A549 (cell line): ENCODE measurements at regions not wholly inside any gene's neighbourhood (a gene's known extent, or its start where the extent isn't known, plus 50 kb on each side); places are given as distances from the start of the nearest gene placed in this dataset.

Experiments
- ATAC-seq, 2 experiments: fragments of 200-7000 bp in 1 of 2; fragments of >200 bp in 1 of 2; cut with Nextera tagmentation in 1 of 2; cut with Tn5 transposase in 1 of 2; 3 replicates each; pipeline versions ENCODE4 v1.8.0 to v1.9.1; 2018 to 2020; ENCODE audit warnings: mild to moderate bottlenecking in 1 of 2, moderate library complexity in 1 of 2
- CTCF ChIA-PET: fragments of 300-600 bp; sonication (Branson Sonifier 250); formaldehyde crosslinking; extraction: SDS; loops from one replicate; lab custom pipeline; 2021; ENCODE audit warnings: antibody characterized with exemption, inconsistent platforms; lab: Yijun Ruan, JAX
- POLR2A ChIA-PET: fragments of 350-600 bp; formaldehyde crosslinking; extraction: SDS; loops from one replicate; lab custom pipeline; 2021; ENCODE audit warnings: antibody characterized with exemption, inconsistent platforms; lab: Yijun Ruan, JAX
- DNase-seq, 2 experiments: peaks; one replicate each; pipeline versions ENCODE4 v3.0.0 to v3.0.0-alpha.2; 2011 to 2016; ENCODE audit warnings: low read depth in 1 of 2, low spot score in 1 of 2
- FAIRE-seq: peaks from 2 replicates; lab custom pipeline; 2011; peaks lifted over from hg19 to GRCh38; lab: Jason Lieb, UNC
- H3K27ac ChIP-seq, 2 experiments: fragments of >200 bp; sonication (Bioruptor Twin); formaldehyde crosslinking; 3 replicates each; pipeline ENCODE4 v1.5.1; 2016 to 2017
- H3K4me1 ChIP-seq: fragments of >200 bp; sonication (Bioruptor Twin); formaldehyde crosslinking; 3 replicates; pipeline ENCODE4 v1.6.1; 2016
- H3K4me2 ChIP-seq: fragments of >200 bp; sonication (Bioruptor Twin); formaldehyde crosslinking; 3 replicates; pipeline ENCODE4 v1.6.1; 2016
- H3K4me3 ChIP-seq: fragments of >200 bp; sonication (Bioruptor Twin); formaldehyde crosslinking; 3 replicates; pipeline ENCODE4 v1.5.1; 2016
- H3K9me3 ChIP-seq: fragments of >200 bp; sonication (Bioruptor Twin); formaldehyde crosslinking; 3 replicates; pipeline ENCODE4 v1.6.1; 2016
- CHD4 ChIP-seq: fragments of 200-600 bp; sonication (generic); IDR thresholded peaks from 2 replicates; pipeline ENCODE4 v1.6.1; 2016; ENCODE audit warnings: antibody characterized with exemption, mild to moderate bottlenecking, borderline replicate concordance
- EHMT2 ChIP-seq: fragments of 200-600 bp; sonication (generic); IDR thresholded peaks from 2 replicates; pipeline ENCODE4 v1.6.1; 2016; ENCODE audit warnings: antibody characterized with exemption, low read depth, mild to moderate bottlenecking, moderate library complexity
- ELK1 ChIP-seq: fragments of 150-350 bp; IDR thresholded peaks from 2 replicates; pipeline ENCODE4 v1.6.1; 2014; ENCODE audit warnings: low read depth, mild to moderate bottlenecking, low read length
- EP300 ChIP-seq, 2 experiments: fragments of >200 bp; sonication (Bioruptor Twin); formaldehyde crosslinking; IDR thresholded peaks; 2 replicates in 1 of 2; 3 replicates in 1 of 2; pipeline ENCODE4 v1.6.1; 2016 to 2017
- ESRRA ChIP-seq: fragments of 150-350 bp; IDR thresholded peaks from 2 replicates; pipeline ENCODE4 v1.6.1; 2014; ENCODE audit warnings: mild to moderate bottlenecking, low read length, borderline replicate concordance
- FOXS1 ChIP-seq: fragments of 250-450 bp; sonication (Bioruptor Pico); IDR thresholded peaks from 2 replicates; pipeline ENCODE4 v1.5.0; 2020; ENCODE audit warnings: mild to moderate bottlenecking, moderate library complexity
- HDAC2 ChIP-seq: fragments of 200-600 bp; sonication (generic); IDR thresholded peaks from 2 replicates; pipeline ENCODE4 v1.6.1; 2016
- HEYL ChIP-seq: fragments of 250-450 bp; sonication (Bioruptor Pico); IDR thresholded peaks from 2 replicates; pipeline ENCODE4 v1.8.0; 2021; ENCODE audit warnings: mild to moderate bottlenecking, moderate library complexity
- HOXA7 ChIP-seq: fragments of 250-450 bp; sonication (Bioruptor Pico); IDR thresholded peaks from 2 replicates; pipeline ENCODE4 v1.5.0; 2020; ENCODE audit warnings: mild to moderate bottlenecking, moderate library complexity
- HOXB5 ChIP-seq: fragments of 250-450 bp; sonication (Bioruptor Pico); IDR thresholded peaks from 2 replicates; pipeline ENCODE4 v1.5.0; 2020; ENCODE audit warnings: mild to moderate bottlenecking, moderate library complexity
- KDM1A ChIP-seq: fragments of 200-600 bp; sonication (generic); IDR thresholded peaks from 2 replicates; pipeline ENCODE4 v1.6.1; 2016; ENCODE audit warnings: low read depth, mild to moderate bottlenecking
- MAFK ChIP-seq: fragments of 450-650 bp; IDR thresholded peaks from 2 replicates; pipeline ENCODE4 v1.6.1; 2014; ENCODE audit not compliant: partially characterized antibody
- NPAS2 ChIP-seq: fragments of 250-450 bp; sonication (Bioruptor Pico); IDR thresholded peaks from 2 replicates; pipeline ENCODE4 v1.8.0; 2022; ENCODE audit warnings: mild to moderate bottlenecking, moderate library complexity, borderline replicate concordance
- NR3C1 ChIP-seq: fragments of >200 bp; sonication (Bioruptor Twin); formaldehyde crosslinking; IDR thresholded peaks from 3 replicates; pipeline ENCODE4 v1.6.1; 2017
- PBX3 ChIP-seq: IDR thresholded peaks from 2 replicates; pipeline ENCODE4 v1.6.1; 2012
- RARB ChIP-seq: fragments of 250-450 bp; sonication (Bioruptor Pico); IDR thresholded peaks from 2 replicates; pipeline ENCODE4 v1.8.0; 2021; ENCODE audit warnings: mild to moderate bottlenecking, moderate library complexity
- REST ChIP-seq: fragments of 200-600 bp; sonication (generic); IDR thresholded peaks from 2 replicates; pipeline ENCODE4 v1.6.1; 2016; ENCODE audit warnings: antibody characterized with exemption, mild to moderate bottlenecking, moderate library complexity
- TFCP2L1 ChIP-seq: fragments of 250-450 bp; sonication (Bioruptor Pico); IDR thresholded peaks from 2 replicates; pipeline ENCODE4 v1.5.0; 2021; ENCODE audit warnings: mild to moderate bottlenecking
- ZNF302 ChIP-seq: fragments of 250-450 bp; sonication (Bioruptor Pico); IDR thresholded peaks from 2 replicates; pipeline ENCODE4 v1.9.0; 2021; ENCODE audit warnings: inconsistent platforms, mild to moderate bottlenecking, moderate library complexity
- WGBS: methylation state at CpG from one replicate; pipeline ENCODE4 v1.1.6; 2017; ENCODE audit errors: missing lambda C conversion rate; 5-methylcytosine and 5-hydroxymethylcytosine counted together

- FAIRE-seq, result no peak
- ChIA-PET POLR2A (no interaction called here), CTCF (no interaction called here)
- Histone ChIP-seq H3K4me2 (no peak overlapping the region), H3K27ac (no peak overlapping the region), H3K4me3 (no peak overlapping the region), H3K9me3 (no peaks in the 10 kb centered on the region), H3K4me1 (no peaks in the 10 kb centered on the region)
- TF ChIP-seq KDM1A (no peak), FOXS1 (CRISPR knock-in tag) (no peak), NPAS2 (CRISPR knock-in tag) (no peak), CHD4 (no peak)
- no peak for ATAC-seq
- 7% methylated on average over 3 of the region's 3 CpGs for WGBS
- DNase-seq, result no peak
Observed at GRCh38 chr18:33987206-33987605, 237.5 kb downstream of the NOL4 start.

GRCh38 chr18:33983126-33983525, 241.6 kb downstream of the NOL4 start:
- H3K4me2 ChIP-seq, result no peak overlapping the region
- POLR2A ChIA-PET, result no interaction called here
- H3K4me1 ChIP-seq, result no peaks in the 10 kb centered on the region
- FAIRE-seq, result no peak
- 22% methylated on average over 2 of the region's 2 CpGs for WGBS
- no peak for ATAC-seq
- no peak for TF ChIP-seq NPAS2 (CRISPR knock-in tag)
- no peak for TF ChIP-seq ESRRA
- TF ChIP-seq NR3C1, result no peak
- TF ChIP-seq PBX3, result no peak
- no peak for TF ChIP-seq EHMT2
- TF ChIP-seq HEYL (CRISPR knock-in tag), result no peak
- TF ChIP-seq HDAC2, result no peak
- no peak for TF ChIP-seq HOXB5 (CRISPR knock-in tag)
- TF ChIP-seq TFCP2L1 (CRISPR knock-in tag), result no peak
- TF ChIP-seq, all 56 proteins: peak for 0
- DNase-seq, result no peak
- CTCF ChIA-PET, result no interaction called here
- H3K27ac ChIP-seq, result no peak overlapping the region
- no peaks in the 10 kb centered on the region for H3K9me3 ChIP-seq
- no peak overlapping the region for H3K4me3 ChIP-seq

GRCh38 chr18:33960417-33960816, 264.3 kb downstream of the NOL4 start:
- H3K4me2 ChIP-seq, result no peak overlapping the region
- no peaks in the 10 kb centered on the region for H3K4me1 ChIP-seq
- POLR2A ChIA-PET, result no interaction called here
- H3K27ac ChIP-seq, result no peak overlapping the region
- H3K9me3 ChIP-seq, result no peaks in the 10 kb centered on the region
- ATAC-seq (no peak), FAIRE-seq (no peak), DNase-seq (no peak)
- no peak overlapping the region for H3K4me3 ChIP-seq
- no peak for TF ChIP-seq ELK1
- CTCF ChIA-PET, result no interaction called here

GRCh38 chr18:33959609-33960008, 265.1 kb downstream of the NOL4 start:
- TF ChIP-seq RARB (CRISPR knock-in tag) (no peak), FOXS1 (CRISPR knock-in tag) (no peak), HOXA7 (CRISPR knock-in tag) (no peak), ZNF302 (CRISPR knock-in tag) (no peak), MAFK (no peak), REST (no peak), EP300 (IDR thresholded peaks at IDR 0.05) (no peak)
- no peak overlapping the region for H3K27ac ChIP-seq
- CTCF ChIA-PET, result no interaction called here
- POLR2A ChIA-PET, result no interaction called here
- no peak for DNase-seq
- 34% methylated on average over 2 of the region's 2 CpGs for WGBS
- ATAC-seq, result no peak
- FAIRE-seq, result no peak
- H3K4me2 ChIP-seq, result no peak overlapping the region
- no peaks in the 10 kb centered on the region for H3K9me3 ChIP-seq
- H3K4me1 ChIP-seq, result no peaks in the 10 kb centered on the region
- H3K4me3 ChIP-seq, result no peak overlapping the region
